Testis (tissue), 2 donors: ENCODE measurements at regions not wholly inside any gene's neighbourhood (a gene's known extent, or its start where the extent isn't known, plus 50 kb on each side); places are given as distances from the start of the nearest gene placed in this dataset.

ENCODE experiments used
- POLR2A ChIP-seq: fragments of 450-650 bp; IDR thresholded peaks from one replicate; pipeline ENCODE4 v1.6.1; 2017; ENCODE audit warnings: antibody characterized with exemption, mild to moderate bottlenecking, moderate library complexity
- TF ChIP-seq, protein P1 (sequence below), 3 experiments: fragments of 450-650 bp in 2 of 3; fragments of 200-600 bp in 1 of 3; sonication (generic) in 1 of 3; IDR thresholded peaks; one replicate each; pipeline ENCODE4 v1.5.1; 2016 to 2019; ENCODE audit warnings: antibody characterized with exemption in 3 of 3, mild to moderate bottlenecking in 2 of 3, moderate library complexity in 1 of 3

DNA sequence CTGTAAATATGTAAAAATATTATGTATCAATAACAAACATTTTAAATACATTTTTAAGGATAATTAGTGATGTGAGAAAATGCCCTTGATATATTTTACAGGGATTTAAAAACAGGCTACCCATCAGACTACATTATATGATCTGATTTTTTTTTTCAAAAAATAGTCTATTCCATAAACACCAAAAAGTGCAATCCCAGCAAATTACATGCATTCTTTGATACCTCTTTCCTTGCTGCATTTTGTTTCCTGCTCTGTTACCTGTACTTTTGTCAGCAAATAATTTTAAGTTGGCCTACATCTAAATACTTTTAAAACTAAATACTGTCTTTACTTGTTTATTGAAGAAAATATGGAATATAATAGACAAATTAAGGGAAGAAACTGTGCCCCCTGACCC lies 306.2 kb upstream of the ARID1B start:
- TF ChIP-seq, protein P1, sequence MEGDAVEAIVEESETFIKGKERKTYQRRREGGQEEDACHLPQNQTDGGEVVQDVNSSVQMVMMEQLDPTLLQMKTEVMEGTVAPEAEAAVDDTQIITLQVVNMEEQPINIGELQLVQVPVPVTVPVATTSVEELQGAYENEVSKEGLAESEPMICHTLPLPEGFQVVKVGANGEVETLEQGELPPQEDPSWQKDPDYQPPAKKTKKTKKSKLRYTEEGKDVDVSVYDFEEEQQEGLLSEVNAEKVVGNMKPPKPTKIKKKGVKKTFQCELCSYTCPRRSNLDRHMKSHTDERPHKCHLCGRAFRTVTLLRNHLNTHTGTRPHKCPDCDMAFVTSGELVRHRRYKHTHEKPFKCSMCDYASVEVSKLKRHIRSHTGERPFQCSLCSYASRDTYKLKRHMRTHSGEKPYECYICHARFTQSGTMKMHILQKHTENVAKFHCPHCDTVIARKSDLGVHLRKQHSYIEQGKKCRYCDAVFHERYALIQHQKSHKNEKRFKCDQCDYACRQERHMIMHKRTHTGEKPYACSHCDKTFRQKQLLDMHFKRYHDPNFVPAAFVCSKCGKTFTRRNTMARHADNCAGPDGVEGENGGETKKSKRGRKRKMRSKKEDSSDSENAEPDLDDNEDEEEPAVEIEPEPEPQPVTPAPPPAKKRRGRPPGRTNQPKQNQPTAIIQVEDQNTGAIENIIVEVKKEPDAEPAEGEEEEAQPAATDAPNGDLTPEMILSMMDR (IDR thresholded peaks at IDR 0.05), result no peak
- no peak for TF ChIP-seq POLR2A
